ENCODE measurements at regions not wholly inside any gene's neighbourhood (a gene's known extent, or its start where the extent isn't known, plus 50 kb on each side); places are given as distances from the start of the nearest gene placed in this dataset.
"Not testable (repeated sequence)": the region's sequence is repeated elsewhere in the genome, so short reads cannot be mapped to it uniquely, and the experiment has no call there.

- Mint-ChIP-seq H3K9me3 (ENCODE audit: low read depth, unreplicated experiment) (peaks cover 2% of the 10 kb centered on the region), H3K36me3 (ENCODE audit: insufficient read depth, unreplicated experiment) (no peaks in the 10 kb centered on the region), H3K27me3 (ENCODE audit: unreplicated experiment) (no peaks in the 10 kb centered on the region), H3K27ac (ENCODE audit: unreplicated experiment) (no peak overlapping the region), H3K4me1 (ENCODE audit: low read depth, unreplicated experiment) (peaks cover 11% of the 10 kb centered on the region), H3K4me3 (ENCODE audit: low read depth, unreplicated experiment) (no peak overlapping the region)
- TF ChIP-seq CTCF (IDR thresholded peaks at IDR 0.05; ENCODE audit: unreplicated experiment) = no peak
- CTCF ChIA-PET = no interaction called here
- intact Hi-C loops (cut with micrococcal nuclease; ENCODE audit: unreplicated experiment) = no loop called here
- DNase-seq = no peak
- no TSS peak for BruUV-seq (replicated peaks)
Measured at GRCh38 chr9:108742191-108742590, 113.6 kb downstream of the ACTL7B start.

- BruUV-seq (replicated peaks); H3K4me3 Mint-ChIP-seq (ENCODE audit: low read depth, unreplicated experiment); H3K4me1 Mint-ChIP-seq (ENCODE audit: low read depth, unreplicated experiment); DNase-seq; H3K9me3 Mint-ChIP-seq (ENCODE audit: low read depth, unreplicated experiment); H3K27ac Mint-ChIP-seq (ENCODE audit: unreplicated experiment); intact Hi-C loops (cut with micrococcal nuclease; ENCODE audit: unreplicated experiment); CTCF ChIA-PET; H3K36me3 Mint-ChIP-seq (ENCODE audit: insufficient read depth, unreplicated experiment); H3K27me3 Mint-ChIP-seq (ENCODE audit: unreplicated experiment): not testable (repeated sequence)
Measured at GRCh38 chr9:108731292-108731691, 124.5 kb downstream of the ACTL7B start.

- Mint-ChIP-seq H3K27ac (ENCODE audit: unreplicated experiment) (no peak overlapping the region), H3K9me3 (ENCODE audit: low read depth, unreplicated experiment) (peaks cover 5% of the 10 kb centered on the region), H3K36me3 (ENCODE audit: insufficient read depth, unreplicated experiment) (no peaks in the 10 kb centered on the region), H3K4me3 (ENCODE audit: low read depth, unreplicated experiment) (no peak overlapping the region), H3K4me1 (ENCODE audit: low read depth, unreplicated experiment) (no peaks in the 10 kb centered on the region), H3K27me3 (ENCODE audit: unreplicated experiment) (peaks cover 2% of the 10 kb centered on the region)
- intact Hi-C loops (cut with micrococcal nuclease; ENCODE audit: unreplicated experiment) = no loop called here
- CTCF ChIA-PET = no interaction called here
- DNase-seq = no peak
- no TSS peak for BruUV-seq (replicated peaks)
- TF ChIP-seq CTCF (IDR thresholded peaks at IDR 0.05; ENCODE audit: unreplicated experiment) = no peak
Measured at GRCh38 chr9:108727580-108728111, 128.1 kb downstream of the ACTL7B start.

- intact Hi-C loops (cut with micrococcal nuclease; ENCODE audit: unreplicated experiment) = no loop called here
- no TSS peak for BruUV-seq (replicated peaks)
Measured at GRCh38 chr9:108724652-108725051, 131.1 kb downstream of the ACTL7B start.

More at GRCh38 chr9:108724652-108725051, 131.1 kb downstream of the ACTL7B start:
- Mint-ChIP-seq H3K4me3 (ENCODE audit: low read depth, unreplicated experiment) (no peak overlapping the region), H3K4me1 (ENCODE audit: low read depth, unreplicated experiment) (no peaks in the 10 kb centered on the region), H3K36me3 (ENCODE audit: insufficient read depth, unreplicated experiment) (no peaks in the 10 kb centered on the region), H3K27ac (ENCODE audit: unreplicated experiment) (no peak overlapping the region), H3K27me3 (ENCODE audit: unreplicated experiment) (peaks cover 13% of the 10 kb centered on the region), H3K9me3 (ENCODE audit: low read depth, unreplicated experiment) (no peaks in the 10 kb centered on the region)
- no peak for DNase-seq
- CTCF ChIA-PET = no interaction called here
- TF ChIP-seq CTCF (IDR thresholded peaks at IDR 0.05; ENCODE audit: unreplicated experiment) = no peak
